ENCODE measurements at regions not wholly inside any gene's neighbourhood (a gene's known extent, or its start where the extent isn't known, plus 50 kb on each side); places are given as distances from the start of the nearest gene placed in this dataset.

- H3K36me3 Mint-ChIP-seq: no peaks in the 10 kb centered on the region
- ATAC-seq (ENCODE audit: low read depth in 2 of 2): no peak
- H3K9me3 Mint-ChIP-seq: peaks cover 0 to 2% (median 0%) of the 10 kb centered on the region in 7 donors
These were observed 359.2 kb upstream of the ACTBL2 start for GRCh38 chr5:57841676-57842363.

GRCh38 chr5:57839437-57840079 lies 356.9 kb upstream of the ACTBL2 start:
- DNase-seq: no peak
- Mint-ChIP-seq H3K27me3 (no peaks in the 10 kb centered on the region), H3K36me3 (no peaks in the 10 kb centered on the region), H3K27ac (no peak overlapping the region), H3K4me3 (no peak overlapping the region), H3K9me3 (peaks cover 0 to 2% (median 0%) of the 10 kb centered on the region in 7 donors), H3K4me1 (no peaks in the 10 kb centered on the region)
- no peak overlapping the region for H3K4me3 ChIP-seq (ENCODE audit: low read depth, low read length)
- no peak overlapping the region for H3K27ac ChIP-seq (ENCODE audit: insufficient read depth, low read length, poor library complexity, severe bottlenecking)
- no peaks in the 10 kb centered on the region for H3K36me3 ChIP-seq (ENCODE audit: control insufficient read depth, insufficient read depth, low read length)
- no peaks in the 10 kb centered on the region for H3K9me3 ChIP-seq (ENCODE audit: control insufficient read depth in 2 of 2, low read length in 2 of 2)
- no peaks in the 10 kb centered on the region for H3K4me1 ChIP-seq (ENCODE audit: control insufficient read depth, insufficient read depth, low read length, poor library complexity, severe bottlenecking)
- no peaks in the 10 kb centered on the region for H3K27me3 ChIP-seq (ENCODE audit: control insufficient read depth, insufficient read depth, low read length)
- no peak for ATAC-seq (ENCODE audit: low read depth in 2 of 2)

More at GRCh38 chr5:57841676-57842363, 359.2 kb upstream of the ACTBL2 start:
- Mint-ChIP-seq H3K4me1 (no peaks in the 10 kb centered on the region), H3K27me3 (no peaks in the 10 kb centered on the region), H3K27ac (no peak overlapping the region), H3K4me3 (no peak overlapping the region)
- Histone ChIP-seq H3K27me3 (ENCODE audit: control insufficient read depth, insufficient read depth, low read length) (no peaks in the 10 kb centered on the region), H3K36me3 (ENCODE audit: control insufficient read depth, insufficient read depth, low read length) (no peaks in the 10 kb centered on the region), H3K27ac (ENCODE audit: insufficient read depth, low read length, poor library complexity, severe bottlenecking) (no peak overlapping the region), H3K4me1 (ENCODE audit: control insufficient read depth, insufficient read depth, low read length, poor library complexity, severe bottlenecking) (no peaks in the 10 kb centered on the region), H3K9me3 (ENCODE audit: control insufficient read depth in 2 of 2, low read length in 2 of 2) (no peaks in the 10 kb centered on the region), H3K4me3 (ENCODE audit: low read depth, low read length) (no peak overlapping the region)
- DNase-seq: no peak

GRCh38 chr5:57839025-57839424 lies 356.4 kb upstream of the ACTBL2 start:
- Histone ChIP-seq H3K27ac (ENCODE audit: insufficient read depth, low read length, poor library complexity, severe bottlenecking) (no peak overlapping the region), H3K4me1 (ENCODE audit: control insufficient read depth, insufficient read depth, low read length, poor library complexity, severe bottlenecking) (no peaks in the 10 kb centered on the region), H3K27me3 (ENCODE audit: control insufficient read depth, insufficient read depth, low read length) (no peaks in the 10 kb centered on the region), H3K4me3 (ENCODE audit: low read depth, low read length) (no peak overlapping the region), H3K9me3 (ENCODE audit: control insufficient read depth in 2 of 2, low read length in 2 of 2) (no peaks in the 10 kb centered on the region), H3K36me3 (ENCODE audit: control insufficient read depth, insufficient read depth, low read length) (no peaks in the 10 kb centered on the region)
- peaks cover 0 to 2% (median 0%) of the 10 kb centered on the region in 7 donors for H3K9me3 Mint-ChIP-seq
- H3K27ac Mint-ChIP-seq: no peak overlapping the region
- H3K4me1 Mint-ChIP-seq: no peaks in the 10 kb centered on the region
- no peaks in the 10 kb centered on the region for H3K27me3 Mint-ChIP-seq
- no peak for DNase-seq
- H3K36me3 Mint-ChIP-seq: no peaks in the 10 kb centered on the region
- H3K4me3 Mint-ChIP-seq: no peak overlapping the region
- no peak for ATAC-seq (ENCODE audit: low read depth in 2 of 2)

GRCh38 chr5:57836921-57837320 lies 354.3 kb upstream of the ACTBL2 start:
- ATAC-seq (ENCODE audit: low read depth in 2 of 2): no peak
- no peak overlapping the region for H3K27ac ChIP-seq (ENCODE audit: insufficient read depth, low read length, poor library complexity, severe bottlenecking)

GRCh38 chr5:57836331-57836730 lies 353.7 kb upstream of the ACTBL2 start:
- no peak overlapping the region for H3K4me3 Mint-ChIP-seq

More at GRCh38 chr5:57836921-57837320, 354.3 kb upstream of the ACTBL2 start:
- H3K4me1 Mint-ChIP-seq: no peaks in the 10 kb centered on the region
- no peaks in the 10 kb centered on the region for H3K36me3 ChIP-seq (ENCODE audit: control insufficient read depth, insufficient read depth, low read length)
- H3K9me3 Mint-ChIP-seq: peaks cover 0 to 2% (median 0%) of the 10 kb centered on the region in 7 donors
- H3K36me3 Mint-ChIP-seq: no peaks in the 10 kb centered on the region
- H3K27me3 Mint-ChIP-seq: no peaks in the 10 kb centered on the region
- DNase-seq: no peak
- no peak overlapping the region for H3K4me3 ChIP-seq (ENCODE audit: low read depth, low read length)
- H3K27ac Mint-ChIP-seq: no peak overlapping the region
- no peaks in the 10 kb centered on the region for H3K27me3 ChIP-seq (ENCODE audit: control insufficient read depth, insufficient read depth, low read length)
- no peak overlapping the region for H3K4me3 Mint-ChIP-seq
- no peaks in the 10 kb centered on the region for H3K4me1 ChIP-seq (ENCODE audit: control insufficient read depth, insufficient read depth, low read length, poor library complexity, severe bottlenecking)
- no peaks in the 10 kb centered on the region for H3K9me3 ChIP-seq (ENCODE audit: control insufficient read depth in 2 of 2, low read length in 2 of 2)

GRCh38 chr5:57834829-57835608 lies 352.4 kb upstream of the ACTBL2 start:
- Histone ChIP-seq H3K4me3 (ENCODE audit: low read depth, low read length) (no peak overlapping the region), H3K36me3 (ENCODE audit: control insufficient read depth, insufficient read depth, low read length) (no peaks in the 10 kb centered on the region), H3K27ac (ENCODE audit: insufficient read depth, low read length, poor library complexity, severe bottlenecking) (no peak overlapping the region), H3K27me3 (ENCODE audit: control insufficient read depth, insufficient read depth, low read length) (no peaks in the 10 kb centered on the region), H3K4me1 (ENCODE audit: control insufficient read depth, insufficient read depth, low read length, poor library complexity, severe bottlenecking) (no peaks in the 10 kb centered on the region), H3K9me3 (ENCODE audit: control insufficient read depth in 2 of 2, low read length in 2 of 2) (no peaks in the 10 kb centered on the region)
- Mint-ChIP-seq H3K36me3 (no peaks in the 10 kb centered on the region), H3K9me3 (peaks cover 0 to 2% (median 0%) of the 10 kb centered on the region in 7 donors), H3K4me3 (no peak overlapping the region), H3K27ac (no peak overlapping the region), H3K4me1 (no peaks in the 10 kb centered on the region), H3K27me3 (no peaks in the 10 kb centered on the region)
- DNase-seq (no peak), ATAC-seq (ENCODE audit: low read depth in 2 of 2) (no peak)

More at GRCh38 chr5:57836331-57836730, 353.7 kb upstream of the ACTBL2 start:
- no peak overlapping the region for H3K4me3 ChIP-seq (ENCODE audit: low read depth, low read length)
- no peaks in the 10 kb centered on the region for H3K4me1 ChIP-seq (ENCODE audit: control insufficient read depth, insufficient read depth, low read length, poor library complexity, severe bottlenecking)
- H3K27ac ChIP-seq (ENCODE audit: insufficient read depth, low read length, poor library complexity, severe bottlenecking): no peak overlapping the region
- ATAC-seq (ENCODE audit: low read depth in 2 of 2): no peak
- no peaks in the 10 kb centered on the region for H3K27me3 ChIP-seq (ENCODE audit: control insufficient read depth, insufficient read depth, low read length)
- Mint-ChIP-seq H3K27me3 (no peaks in the 10 kb centered on the region), H3K27ac (no peak overlapping the region), H3K36me3 (no peaks in the 10 kb centered on the region), H3K9me3 (peaks cover 0 to 2% (median 0%) of the 10 kb centered on the region in 7 donors), H3K4me1 (no peaks in the 10 kb centered on the region)
- no peak for DNase-seq
- no peaks in the 10 kb centered on the region for H3K36me3 ChIP-seq (ENCODE audit: control insufficient read depth, insufficient read depth, low read length)
- H3K9me3 ChIP-seq (ENCODE audit: control insufficient read depth in 2 of 2, low read length in 2 of 2): no peaks in the 10 kb centered on the region

- DNase-seq (no peak), ATAC-seq (ENCODE audit: low read depth in 2 of 2) (no peak)
- Mint-ChIP-seq H3K36me3 (no peaks in the 10 kb centered on the region), H3K27me3 (no peaks in the 10 kb centered on the region), H3K27ac (no peak overlapping the region), H3K4me1 (no peaks in the 10 kb centered on the region), H3K9me3 (peaks cover 0 to 2% (median 0%) of the 10 kb centered on the region in 7 donors), H3K4me3 (no peak overlapping the region)
- Histone ChIP-seq H3K36me3 (ENCODE audit: control insufficient read depth, insufficient read depth, low read length) (no peaks in the 10 kb centered on the region), H3K4me3 (ENCODE audit: low read depth, low read length) (no peak overlapping the region), H3K27ac (ENCODE audit: insufficient read depth, low read length, poor library complexity, severe bottlenecking) (no peak overlapping the region), H3K4me1 (ENCODE audit: control insufficient read depth, insufficient read depth, low read length, poor library complexity, severe bottlenecking) (no peaks in the 10 kb centered on the region), H3K9me3 (ENCODE audit: control insufficient read depth in 2 of 2, low read length in 2 of 2) (no peaks in the 10 kb centered on the region), H3K27me3 (ENCODE audit: control insufficient read depth, insufficient read depth, low read length) (no peaks in the 10 kb centered on the region)
These were observed 350.9 kb upstream of the ACTBL2 start for GRCh38 chr5:57833489-57833888.

All from CD4-positive, CD25-positive, alpha-beta regulatory T cell (primary cell).